Stimulated activated naive CD4-positive, alpha-beta T cell (primary cell): ENCODE measurements at regions not wholly inside any gene's neighbourhood (a gene's known extent, or its start where the extent isn't known, plus 50 kb on each side); places are given as distances from the start of the nearest gene placed in this dataset.
"Not testable (repeated sequence)": the region's sequence is repeated elsewhere in the genome, so short reads cannot be mapped to it uniquely, and the experiment has no call there.

Experiments used
- DNase-seq, 6 experiments: peaks; one replicate each; lab custom pipeline; 2025; lab: John Stamatoyannopoulos, UW

DNA sequence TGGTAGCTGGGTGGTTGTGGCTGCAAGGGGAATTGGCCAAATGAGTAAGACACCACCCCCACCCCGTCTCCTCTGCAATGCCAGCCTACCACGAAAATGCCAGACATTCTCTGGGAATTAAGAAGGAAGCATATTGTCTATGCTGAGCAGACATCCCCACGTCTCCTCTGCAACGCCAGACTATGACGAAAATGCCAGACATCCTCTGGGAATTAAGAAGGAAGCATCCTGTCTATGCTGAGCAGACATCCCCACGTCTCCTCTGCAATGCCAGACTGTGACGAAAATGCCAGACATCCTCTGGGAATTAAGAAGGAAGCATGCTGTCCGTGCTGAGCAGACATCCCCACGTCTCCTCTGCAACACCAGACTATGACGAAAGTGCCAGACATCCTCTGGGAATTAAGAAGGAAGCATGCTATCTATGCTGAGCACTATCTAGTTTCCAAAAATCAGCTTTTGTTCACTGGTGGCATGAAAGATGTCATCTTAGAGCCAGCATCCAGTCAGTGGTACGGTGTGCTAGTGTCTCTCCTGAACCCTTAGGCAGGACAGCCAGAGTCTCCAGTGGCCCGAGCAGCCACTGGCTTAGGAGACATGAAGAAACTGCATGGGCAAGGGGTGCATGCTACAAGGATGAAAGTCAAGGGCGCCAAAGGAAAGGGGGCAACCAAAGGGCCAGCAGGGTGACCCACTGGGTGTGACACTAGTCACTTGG, 339.8 kb upstream of the FRG1 start:
- DNase-seq: no peak

DNA sequence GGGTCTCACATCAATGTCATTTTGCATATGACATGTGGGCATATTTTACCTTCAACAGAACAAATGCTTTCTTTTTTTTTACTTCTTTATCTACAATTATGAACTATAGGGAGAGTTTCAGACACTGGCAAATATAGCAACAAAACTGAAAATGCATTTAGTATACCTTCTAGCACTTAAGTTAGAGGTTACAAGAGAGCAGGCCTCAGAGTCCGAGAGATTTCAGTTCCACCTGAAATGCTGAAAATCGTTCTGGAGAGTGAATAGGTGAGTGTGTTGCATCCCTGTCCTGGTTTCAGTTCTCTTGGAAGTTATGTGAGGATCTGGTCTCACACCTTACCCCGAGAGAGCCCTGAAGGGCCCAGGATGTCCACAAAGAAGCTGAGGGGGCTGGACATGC, 337.8 kb upstream of the FRG1 start:
- not testable (repeated sequence) for DNase-seq

DNA sequence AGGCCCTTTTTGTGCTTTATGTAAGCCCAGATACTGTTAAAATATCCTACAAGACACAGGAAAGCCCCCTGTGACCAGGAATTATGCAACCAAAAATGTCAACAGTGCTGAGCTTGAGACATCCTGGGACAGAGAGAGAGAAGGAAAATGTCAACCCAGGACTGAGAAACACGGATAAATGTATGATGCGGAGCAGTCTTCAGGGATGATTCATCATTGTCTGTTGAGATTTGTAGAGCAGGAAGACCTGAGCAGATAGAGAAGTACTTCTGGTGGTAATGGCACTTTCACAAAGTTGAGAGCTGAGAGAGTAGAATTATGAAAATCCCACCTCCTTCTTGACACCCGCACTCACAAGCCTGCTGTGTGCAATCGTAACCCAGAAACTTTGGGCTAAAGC, 330.1 kb upstream of the FRG1 start:
- DNase-seq: not testable (repeated sequence)

DNA sequence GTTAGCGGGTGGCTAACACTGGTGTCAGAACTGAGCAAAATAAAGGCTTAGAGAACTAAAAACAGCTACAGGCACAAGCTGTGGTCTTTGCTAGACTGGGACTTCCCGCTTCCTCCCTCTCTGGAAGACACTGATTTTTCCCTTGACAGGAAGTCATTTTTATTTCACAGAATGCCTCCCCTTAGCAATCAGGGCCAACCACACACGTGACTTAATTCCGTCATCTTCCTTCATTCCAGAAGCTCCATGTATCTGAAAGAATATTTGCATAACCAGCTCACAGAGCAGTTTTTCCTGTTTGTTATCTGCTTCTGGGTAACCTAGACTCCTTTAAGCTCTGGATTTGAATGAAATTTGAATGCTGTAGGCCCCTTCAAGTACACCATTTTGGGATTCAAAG, 327.5 kb upstream of the FRG1 start:
- DNase-seq: no peak

DNA sequence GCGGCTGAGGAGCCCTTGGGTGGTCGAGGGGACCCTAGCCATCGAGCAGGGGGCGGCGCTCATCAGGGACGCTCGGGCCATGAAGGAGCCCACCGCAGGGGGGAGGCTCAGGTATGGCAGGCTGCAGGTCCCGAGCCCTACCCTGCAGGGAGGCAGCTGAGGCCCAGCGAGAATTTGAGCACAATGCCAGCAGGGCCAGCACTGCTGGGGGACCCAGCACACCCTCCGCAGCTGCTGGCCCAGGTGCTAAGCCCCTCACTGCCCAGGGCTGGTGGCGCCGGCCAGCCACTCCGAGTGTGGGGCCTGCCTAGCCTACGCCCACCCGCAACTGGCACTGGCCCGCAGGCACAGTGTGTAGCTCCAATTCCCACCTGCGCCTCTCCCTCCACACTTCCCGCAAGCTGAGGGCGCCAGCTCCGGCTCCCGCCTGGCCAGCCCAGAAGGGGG, 325.4 kb upstream of the FRG1 start:
- DNase-seq: no peak

DNA sequence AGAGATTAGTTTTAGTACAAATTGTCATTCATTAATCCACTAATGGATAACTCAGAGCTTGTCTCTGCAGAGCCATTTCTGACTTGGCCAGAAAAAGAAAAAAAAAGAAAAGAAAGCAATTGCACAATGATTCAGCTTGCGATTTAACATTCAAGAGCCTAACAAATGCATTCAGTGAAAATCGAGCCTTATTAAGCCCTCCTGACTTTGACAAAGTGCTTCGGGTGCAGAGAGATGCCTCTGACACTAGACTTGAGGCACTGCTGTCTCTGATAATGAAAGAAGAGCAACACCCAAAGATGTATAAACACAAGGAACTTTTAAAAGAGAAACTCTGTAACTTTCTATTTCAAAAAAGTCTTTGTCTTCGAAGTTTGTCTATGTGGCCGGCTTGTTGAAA, 322.9 kb upstream of the FRG1 start:
- DNase-seq: not testable (repeated sequence)

DNA sequence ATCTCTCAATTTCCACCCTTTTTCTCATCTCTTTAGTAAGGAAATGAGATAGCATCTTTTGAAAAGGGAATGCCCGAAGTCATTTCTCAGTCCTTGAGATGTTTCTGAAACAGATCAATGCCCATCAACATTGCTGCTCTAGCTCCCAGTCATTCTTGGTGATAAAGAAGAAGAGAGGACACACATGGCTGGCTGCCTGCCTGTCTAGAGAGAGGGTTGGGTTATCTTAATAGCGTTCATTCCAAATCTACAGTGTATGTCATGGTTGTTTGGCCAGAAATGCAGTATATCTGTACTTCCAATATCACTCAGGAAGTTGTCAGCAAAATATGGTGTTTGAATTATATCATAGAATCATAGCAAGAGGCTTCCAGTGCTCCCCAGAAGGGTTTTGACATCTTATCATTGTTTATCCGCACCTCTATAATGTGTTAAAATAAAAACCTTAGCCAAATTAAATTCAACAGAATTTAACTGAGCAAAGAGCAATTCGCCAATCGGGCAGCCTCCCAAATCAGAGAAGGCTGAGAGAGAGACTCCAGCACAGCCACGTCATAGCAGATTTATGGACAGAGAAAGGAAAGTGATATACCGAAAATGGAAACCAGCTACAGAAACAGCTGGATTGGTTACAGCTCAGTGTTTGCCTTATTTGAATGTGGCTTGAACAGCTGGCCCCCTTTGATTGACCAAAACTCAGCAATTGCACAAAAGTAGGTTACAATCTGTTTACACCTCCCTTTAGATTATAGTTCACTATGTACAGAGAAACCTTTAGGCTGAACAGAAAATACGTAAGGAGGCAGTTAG, 321.0 kb upstream of the FRG1 start:
- not testable (repeated sequence) for DNase-seq

DNA sequence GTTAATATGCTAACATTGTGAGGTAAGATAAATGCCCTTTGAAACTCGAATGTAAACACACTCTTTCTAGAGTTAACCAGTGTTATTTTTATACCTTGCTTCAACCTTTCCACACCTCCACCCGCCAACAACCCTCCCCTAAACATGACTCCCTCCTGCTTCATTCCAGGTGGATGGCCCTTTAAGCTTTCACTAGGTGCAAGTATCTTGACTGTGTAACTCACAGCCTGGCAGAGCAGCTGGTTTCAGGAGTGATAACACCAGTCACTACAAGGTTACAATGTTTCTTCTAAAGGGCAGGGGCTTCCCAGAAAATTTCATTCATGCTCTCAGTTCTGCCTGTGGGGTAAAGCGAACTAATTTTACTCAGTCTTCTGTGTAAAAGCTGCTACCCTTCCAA, 318.1 kb upstream of the FRG1 start:
- not testable (repeated sequence) for DNase-seq

DNA sequence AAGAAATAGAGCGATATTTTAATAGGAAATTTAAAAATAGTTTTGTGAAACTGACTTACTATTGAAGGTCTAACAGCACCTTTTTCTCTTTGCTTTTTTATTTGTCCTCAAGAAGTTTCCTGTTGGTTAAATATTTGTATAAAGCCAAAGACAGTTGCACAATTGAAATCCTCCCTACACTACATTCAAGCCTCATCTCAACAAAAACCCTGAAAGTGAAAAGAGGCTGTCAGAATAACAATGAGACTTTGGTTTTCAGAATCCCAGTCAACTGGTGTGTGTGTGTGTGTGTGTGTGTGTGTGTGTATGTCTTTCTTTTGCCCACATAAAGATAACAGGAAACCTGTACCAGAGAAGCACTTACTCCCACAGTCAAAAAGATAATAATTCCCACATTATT, 313.6 kb upstream of the FRG1 start:
- not testable (repeated sequence) for DNase-seq

DNA sequence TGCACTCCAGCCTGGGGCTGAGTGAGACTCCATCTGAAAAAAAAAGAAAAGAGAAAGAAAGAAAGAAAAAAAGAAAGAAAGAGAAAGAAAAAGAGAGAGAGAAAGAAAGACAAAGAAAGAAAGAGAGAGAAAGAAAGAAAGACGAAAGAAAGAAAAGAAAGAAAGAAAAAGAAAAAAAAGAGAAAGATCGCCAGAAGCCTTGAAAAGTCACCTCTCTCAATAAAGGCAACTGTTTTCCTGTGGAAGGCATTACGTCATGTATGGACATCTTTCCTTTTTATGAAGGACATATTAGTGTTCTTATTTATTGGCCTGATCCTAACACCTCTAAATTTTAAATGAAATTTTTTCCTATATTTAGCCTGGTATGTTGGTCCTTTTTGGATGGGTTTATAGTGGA, 310.9 kb upstream of the FRG1 start:
- DNase-seq: not testable (repeated sequence)

DNA sequence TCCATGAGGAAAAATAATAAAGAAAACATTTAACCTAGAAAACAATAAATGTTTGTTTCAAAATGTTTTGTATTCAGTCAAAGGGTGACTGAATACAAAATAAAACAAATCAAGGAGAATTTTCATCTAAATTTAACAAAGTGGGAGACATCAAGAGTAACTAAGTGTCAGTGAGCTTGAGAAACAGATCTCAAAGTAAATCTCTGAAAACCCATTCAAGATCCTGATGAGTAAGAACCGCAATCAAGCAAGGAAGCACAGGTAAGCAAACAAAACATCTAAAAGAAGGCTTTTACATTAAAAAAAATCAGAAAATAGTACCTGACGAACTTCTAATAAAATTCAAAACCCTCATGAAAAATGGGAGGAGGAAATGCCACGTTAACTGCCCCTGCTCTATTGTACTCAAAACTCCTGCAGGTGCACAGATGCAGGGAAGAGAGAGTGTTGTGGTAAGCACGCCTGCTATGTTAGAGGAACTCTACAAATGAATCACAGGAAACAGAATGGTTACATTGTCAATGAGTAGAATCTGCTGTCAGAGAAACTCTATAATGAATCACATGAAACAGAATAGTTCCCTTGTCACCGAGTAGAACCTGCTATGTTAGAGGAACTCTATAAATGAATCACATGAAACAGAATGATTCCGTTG, 309.6 kb upstream of the FRG1 start:
- not testable (repeated sequence) for DNase-seq

DNA sequence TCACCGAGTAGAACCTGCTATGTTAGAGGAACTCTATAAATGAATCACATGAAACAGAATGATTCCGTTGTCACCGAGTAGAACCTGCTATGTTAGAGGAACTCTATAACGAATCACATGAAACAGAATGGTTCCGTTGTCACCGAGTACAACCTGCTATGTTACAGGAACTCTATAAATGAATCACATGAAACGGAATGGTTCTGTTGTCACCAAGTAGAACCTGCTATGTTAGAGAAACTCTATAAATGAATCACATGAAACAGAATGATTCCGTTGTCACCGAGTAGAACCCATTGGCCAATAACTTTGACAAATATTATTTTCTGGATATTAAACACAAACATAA, 309.1 kb upstream of the FRG1 start:
- DNase-seq: not testable (repeated sequence)

DNA sequence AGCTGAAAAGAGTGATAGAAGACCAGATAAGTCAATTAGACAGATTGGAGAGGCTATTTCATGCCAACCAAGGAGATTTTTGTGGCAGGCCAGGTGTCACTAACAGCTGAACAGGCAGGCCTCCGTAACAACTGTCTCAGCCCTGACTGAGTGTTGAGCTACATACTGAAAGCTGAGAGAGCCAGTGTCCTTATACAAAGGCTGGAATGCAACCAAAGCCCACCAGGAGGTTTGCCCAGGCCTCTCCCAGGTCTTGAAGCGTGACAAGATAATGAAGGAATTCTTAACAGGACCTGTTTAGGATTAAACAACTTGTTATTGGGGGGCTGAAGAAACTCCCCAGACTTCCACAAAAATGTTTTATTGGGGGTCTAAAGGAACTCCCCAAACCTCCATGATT, 290.2 kb upstream of the FRG1 start:
- not testable (repeated sequence) for DNase-seq

DNA sequence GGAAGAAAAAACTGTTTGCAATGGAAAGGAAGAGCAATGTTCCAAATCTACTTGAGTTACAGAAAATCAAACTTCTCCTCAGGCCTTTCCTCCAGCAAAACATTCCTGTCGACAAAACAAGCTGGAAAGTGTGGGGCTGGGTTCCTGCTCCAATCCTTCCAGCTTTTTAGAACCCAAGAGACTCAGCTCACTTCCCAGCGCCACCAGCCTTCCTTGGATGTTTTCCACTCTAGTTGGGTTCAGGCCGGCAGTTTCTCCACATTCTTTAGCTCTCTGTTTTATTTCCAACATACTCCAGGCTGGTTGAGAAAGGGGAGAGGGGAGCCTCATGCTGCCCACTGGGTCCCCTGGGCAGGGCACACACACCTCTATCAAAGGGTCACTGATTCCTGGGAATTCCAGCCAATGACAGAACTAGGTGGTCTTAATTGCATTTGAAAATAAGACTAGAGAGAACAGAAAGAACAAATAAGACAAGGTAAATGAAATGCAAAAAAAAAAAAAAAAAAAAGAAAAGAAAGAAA, 287.5 kb upstream of the FRG1 start:
- DNase-seq: not testable (repeated sequence)

DNA sequence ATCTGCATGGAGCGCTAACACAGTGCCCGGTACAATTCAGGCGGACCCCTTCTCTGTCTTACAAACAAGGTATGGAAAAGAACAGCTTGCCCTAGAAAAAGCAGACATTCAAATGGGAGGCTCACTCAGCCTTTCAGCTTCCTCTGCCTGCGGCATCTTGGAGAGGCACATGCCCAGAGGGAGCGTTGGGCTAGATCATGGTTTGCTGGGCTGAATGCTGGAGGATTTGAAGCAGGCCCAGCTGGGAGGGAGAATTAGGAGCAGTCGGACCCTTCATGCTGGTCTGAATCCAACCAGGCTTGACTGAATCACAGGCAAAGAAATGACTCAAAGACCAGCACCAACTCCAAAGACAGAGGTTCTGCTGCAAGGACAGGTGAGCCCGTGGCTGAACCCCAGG, 286.7 kb upstream of the FRG1 start:
- not testable (repeated sequence) for DNase-seq

DNA sequence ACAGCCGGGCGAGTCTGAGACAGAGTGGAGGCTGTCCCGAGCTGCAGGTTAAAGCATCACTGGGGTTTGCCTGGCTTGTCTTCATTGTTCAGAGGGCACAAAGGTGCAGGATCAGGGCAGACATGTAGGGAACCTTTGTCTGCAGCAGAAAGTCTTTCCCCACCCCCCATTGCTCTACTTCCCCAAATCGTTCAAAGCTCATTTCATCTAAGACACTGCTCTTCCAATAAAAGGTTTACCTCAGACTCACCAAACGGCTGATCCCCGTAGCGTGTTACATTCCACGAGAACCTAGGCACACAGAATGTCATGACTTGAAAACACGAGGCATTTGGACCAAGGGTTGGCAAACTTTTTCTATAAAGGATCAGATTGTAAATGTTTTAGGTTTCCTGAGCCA, 286.3 kb upstream of the FRG1 start:
- DNase-seq: not testable (repeated sequence)

DNA sequence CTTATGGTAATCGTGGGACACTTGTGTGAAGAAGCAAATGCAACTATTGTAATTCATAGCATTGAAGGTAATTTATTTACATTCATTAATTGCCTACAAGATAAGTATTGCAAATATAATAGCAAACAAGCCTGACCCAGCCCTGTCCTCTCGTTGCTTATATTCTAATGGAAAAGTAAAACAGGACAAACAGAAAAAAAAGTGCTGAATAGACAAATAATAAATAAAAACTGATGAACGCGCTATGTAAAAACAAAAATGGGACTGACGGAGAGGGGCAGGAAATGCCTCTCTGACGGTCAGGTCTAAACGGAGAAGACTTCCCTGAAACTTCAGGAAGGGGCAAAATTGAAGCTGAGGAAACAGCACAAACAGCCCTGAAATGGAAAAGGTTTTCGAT, 284.9 kb upstream of the FRG1 start:
- not testable (repeated sequence) for DNase-seq

DNA sequence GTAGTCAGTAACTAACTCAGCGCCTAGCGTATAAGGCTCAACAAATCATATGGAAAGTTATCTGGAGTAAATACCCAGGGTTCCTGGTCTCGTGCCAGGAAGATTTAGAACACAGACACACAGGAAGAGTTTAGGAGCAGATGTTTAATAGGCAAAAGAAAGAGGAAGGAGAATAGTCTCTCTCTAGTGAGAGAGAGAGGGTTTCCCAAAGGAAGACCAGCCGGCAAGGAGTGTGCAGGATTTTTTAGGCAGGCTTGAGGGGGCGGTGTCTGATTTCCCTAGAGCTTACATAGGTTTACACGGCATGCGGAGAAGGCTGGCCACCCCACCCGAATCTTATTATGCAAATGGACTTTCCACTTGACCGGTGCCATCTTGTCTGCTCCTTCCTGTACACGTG, 284.0 kb upstream of the FRG1 start:
- no peak for DNase-seq

DNA sequence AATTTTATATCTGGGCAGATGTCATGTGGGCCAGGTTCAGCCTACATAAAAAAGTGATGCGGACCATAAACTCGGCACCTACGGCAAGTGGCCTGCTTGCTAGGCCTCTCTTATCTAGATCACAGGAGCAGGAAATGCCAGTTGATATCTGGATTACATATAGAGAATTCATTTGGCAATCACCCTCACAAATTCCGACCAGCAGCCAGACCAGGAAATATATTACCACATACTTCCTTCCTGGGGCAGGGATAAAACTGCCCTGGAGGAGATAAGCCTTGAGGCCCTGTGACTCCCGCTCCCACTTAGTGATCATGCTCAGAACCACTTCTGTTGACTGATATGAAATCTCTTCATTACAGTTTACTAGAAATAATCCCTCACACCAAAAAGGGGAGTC, 282.4 kb upstream of the FRG1 start:
- DNase-seq: not testable (repeated sequence)

DNA sequence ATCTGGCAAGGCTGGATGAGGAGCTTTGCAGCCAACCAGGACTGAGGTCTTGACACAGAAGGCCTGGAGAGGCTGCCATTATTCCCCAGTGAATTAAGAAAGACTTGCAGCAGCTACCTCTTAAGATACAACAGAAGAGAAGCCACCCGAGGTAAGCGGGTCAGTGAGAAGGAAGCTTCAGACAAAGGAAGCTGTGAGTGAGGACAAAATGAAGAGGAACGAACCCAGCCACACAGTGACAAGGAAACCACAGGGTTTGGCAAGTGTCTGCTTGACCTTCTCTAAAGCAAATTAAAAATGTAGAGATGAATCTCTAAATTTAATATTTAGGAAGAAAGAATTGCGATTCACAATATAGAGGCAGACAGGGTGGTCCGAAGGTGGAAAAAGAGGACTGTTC, 281.8 kb upstream of the FRG1 start:
- not testable (repeated sequence) for DNase-seq

DNA sequence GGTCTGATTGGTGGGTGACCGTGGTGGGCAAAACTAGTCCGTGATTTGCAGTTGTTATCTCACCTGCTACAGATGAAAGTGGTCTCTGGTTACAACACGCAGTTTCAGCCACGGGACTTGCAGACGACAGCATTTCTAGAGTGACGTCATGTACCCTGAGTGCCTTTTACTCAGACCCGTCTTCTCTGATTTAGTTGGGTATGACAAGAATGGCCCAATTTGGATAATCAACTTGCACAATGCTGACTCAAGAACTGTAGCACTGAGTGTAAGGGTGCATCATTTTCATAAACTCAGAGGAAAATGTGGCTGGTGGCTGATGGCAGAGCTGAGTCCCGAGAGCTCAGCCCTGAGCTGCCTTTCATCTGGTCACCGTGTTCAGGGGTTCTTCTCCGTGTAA, 281.4 kb upstream of the FRG1 start:
- DNase-seq: no peak

DNA sequence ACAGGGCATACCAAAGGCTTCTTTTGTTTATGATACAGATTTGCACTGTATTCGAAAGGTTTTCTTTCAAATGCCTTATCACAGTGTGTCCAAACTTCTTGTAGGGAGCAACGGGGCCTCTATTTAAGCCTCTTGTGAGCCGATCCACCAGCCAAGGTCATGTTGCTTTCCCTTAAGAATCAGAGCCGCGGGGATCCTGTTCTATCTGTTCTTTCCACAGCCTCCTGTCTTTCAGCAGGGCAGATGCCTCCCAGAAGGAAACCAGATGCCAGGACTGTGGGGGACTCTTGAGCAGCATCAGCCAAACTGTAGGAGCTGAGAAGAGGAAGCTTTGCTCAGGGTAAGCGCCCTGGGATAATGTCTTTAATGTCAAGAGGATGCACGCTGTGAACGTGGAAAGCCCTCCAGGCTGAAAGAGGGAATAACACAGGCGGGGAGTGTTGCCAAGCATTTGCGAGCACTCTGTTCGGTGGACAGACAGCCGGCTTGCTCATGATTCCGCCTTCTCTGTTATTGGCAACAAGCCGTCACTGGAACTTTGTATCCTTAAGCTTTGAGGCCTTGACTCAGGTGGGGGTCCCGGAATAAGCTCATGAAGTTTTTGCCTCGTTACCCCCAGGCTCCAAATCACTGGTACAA, 279.8 kb upstream of the FRG1 start:
- no peak for DNase-seq
